EH (cell line): ENCODE measurements at regions not wholly inside any gene's neighbourhood (a gene's known extent, or its start where the extent isn't known, plus 50 kb on each side); places are given as distances from the start of the nearest gene placed in this dataset.

Source experiments
- DNase-seq: peaks from one replicate; pipeline ENCODE4 v3.0.0-alpha.2; 2015; ENCODE audit warnings: low read depth

DNA sequence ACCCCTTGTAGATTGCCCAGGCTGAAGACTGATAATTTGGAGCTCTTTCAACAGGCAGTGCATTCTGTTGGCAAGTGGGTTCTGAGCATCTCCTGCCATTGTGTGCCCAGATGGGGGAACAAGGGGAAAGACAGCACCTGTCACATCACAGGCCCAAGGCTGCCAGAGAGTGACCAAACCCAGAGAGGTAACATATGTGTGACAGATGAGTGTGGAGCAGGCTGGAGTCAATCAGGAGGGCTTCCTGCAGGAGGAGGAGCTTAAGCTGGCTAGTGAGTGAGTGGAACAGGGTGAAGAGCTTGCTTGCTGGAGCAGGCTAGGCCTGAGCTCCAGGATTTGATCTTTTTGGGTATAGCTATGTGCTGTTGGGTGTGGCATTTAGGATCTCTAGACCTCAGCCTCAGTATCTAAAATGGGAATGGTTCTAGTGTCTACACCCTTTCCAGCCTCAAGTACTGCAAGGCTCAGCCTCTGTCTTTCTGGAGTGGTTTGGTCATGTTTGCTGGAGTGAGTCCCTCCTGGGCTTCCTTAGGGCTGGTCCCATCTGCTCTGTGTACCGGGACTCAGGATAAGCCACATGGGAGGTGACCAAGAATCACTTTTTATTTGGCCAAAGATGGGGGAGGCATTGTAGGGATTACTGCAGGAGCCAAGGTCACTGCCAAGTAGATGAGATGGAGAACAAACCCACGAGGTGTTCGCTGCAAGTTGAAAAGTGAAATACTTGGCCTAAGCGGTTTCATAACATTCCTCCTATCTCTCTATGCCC, 152.4 kb upstream of the TSHZ3 start:
- DNase-seq, result no peak

DNA sequence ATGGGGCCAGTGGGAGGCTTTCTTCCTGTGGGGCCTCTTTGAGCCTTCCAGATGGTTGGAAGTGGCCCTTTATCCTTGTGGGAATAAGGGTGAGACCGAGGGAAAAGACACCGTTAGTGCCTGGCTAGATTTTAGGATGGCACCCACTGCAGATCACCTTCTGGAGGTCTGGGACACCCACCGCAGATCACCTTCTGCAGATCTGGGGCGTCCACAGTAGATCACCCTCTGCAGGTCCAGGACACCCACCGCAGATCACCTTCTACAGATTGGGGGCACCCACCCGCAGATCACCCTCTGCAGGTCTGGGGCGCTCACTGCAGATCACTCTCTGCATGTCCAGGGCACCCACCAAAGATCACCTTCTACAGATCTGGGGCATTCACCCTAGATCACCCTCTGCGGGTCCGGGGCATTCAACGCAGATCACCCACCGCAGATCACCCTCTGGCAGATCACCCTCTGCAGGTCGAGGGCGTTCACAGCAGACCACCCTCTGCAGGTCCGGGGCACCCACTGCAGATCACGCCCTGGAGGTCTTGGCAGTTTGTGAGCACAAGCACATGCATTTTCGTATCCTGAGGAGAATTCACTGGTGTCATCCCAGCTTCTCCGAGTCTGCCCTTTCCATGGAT, 153.4 kb upstream of the TSHZ3 start:
- no peak for DNase-seq

DNA sequence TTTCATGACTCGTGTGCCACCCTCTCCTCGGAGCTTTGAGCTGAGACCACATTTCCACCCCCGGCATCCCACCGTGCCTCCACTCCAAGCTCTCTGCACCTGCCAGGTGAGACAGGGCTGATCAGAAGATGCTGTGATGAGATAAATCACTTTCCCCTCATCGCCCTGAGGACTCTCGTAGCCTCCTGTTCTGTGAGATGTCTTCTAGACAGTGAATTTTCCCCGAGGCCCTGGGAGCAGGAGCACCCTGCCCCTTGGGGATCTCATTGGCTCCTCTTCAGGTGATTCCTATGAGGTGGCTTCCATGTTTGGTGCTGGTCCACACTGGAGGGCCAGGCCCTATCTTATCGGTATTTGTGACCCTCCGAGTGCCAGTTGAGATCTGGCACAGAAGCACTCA, 154.0 kb upstream of the TSHZ3 start:
- DNase-seq, result no peak

DNA sequence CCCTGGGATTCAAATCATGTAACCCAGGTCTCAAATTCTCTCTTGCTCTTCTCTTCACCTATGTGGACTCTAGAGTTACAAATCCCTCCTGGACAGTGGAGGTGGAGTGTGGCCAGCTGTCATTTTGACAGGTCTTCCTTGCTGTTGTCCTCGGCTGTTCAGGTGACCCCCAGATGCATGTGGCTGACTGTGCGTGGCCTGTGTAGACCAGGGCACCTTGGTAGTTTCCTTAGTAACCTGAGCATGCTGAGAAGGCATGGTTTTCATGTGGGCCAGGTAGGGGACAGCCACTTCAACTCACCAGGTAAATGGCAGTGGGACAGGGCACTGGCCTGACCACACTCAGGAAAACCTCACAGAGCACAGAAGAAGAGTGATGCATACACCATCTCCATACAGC, 155.0 kb upstream of the TSHZ3 start:
- DNase-seq, result no peak

DNA sequence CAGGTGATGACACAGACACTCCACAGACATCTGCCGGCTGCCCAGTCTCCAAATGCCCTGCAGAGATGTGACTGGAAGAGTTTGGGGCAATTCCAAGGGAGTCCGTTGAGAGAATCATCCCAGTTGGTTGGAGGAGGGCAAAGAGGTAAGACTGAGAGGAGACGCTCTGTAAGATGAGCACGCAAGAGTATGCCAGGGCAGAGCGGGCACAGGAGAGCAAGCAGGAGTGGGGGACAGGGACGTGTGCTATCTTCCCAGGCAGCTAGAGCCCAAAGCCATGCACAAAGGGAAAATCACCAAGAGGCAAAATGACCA, 156.3 kb upstream of the TSHZ3 start:
- no peak for DNase-seq

DNA sequence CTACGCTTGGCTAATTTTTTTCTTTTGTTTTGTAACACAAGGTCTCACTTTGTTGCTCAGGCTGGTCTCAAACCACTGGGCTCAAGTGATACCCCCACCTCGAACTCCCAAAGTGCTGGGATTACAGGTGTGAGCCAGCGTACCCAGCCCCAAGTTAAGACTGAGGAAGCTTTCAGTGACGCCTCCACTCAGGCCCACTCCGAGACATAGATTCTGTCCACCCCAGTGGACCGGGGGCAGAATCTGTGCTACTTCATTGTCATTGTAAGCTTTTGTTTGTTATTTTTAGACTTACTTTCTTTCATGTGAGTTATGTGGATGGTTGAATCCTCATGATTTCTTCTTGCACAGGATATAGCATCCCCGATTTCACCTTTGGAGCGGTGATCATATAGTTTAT, 156.9 kb upstream of the TSHZ3 start:
- no peak for DNase-seq

DNA sequence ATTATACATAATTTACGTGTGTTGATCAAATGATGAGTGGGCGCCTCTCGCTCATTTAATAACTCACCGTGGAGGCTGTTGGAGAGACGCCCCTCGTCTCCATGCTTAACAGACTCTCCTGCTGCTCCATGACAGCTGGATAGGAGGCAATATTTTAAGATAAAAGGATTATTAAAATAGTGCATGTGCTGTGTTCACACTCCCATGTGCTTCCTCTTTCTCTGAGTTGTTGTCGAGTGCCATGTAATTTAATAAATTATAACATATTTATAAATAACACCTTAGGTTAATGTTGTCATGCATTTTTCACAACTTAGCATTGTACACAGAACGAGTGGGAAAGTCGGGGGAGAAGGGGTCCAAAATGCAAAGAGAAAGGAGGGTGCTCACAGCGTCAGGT, 161.4 kb upstream of the TSHZ3 start:
- no peak for DNase-seq

- DNase-seq, result no peak
Observed at GRCh38 chr19:31511098-31511497, 161.9 kb upstream of the TSHZ3 start.

DNA sequence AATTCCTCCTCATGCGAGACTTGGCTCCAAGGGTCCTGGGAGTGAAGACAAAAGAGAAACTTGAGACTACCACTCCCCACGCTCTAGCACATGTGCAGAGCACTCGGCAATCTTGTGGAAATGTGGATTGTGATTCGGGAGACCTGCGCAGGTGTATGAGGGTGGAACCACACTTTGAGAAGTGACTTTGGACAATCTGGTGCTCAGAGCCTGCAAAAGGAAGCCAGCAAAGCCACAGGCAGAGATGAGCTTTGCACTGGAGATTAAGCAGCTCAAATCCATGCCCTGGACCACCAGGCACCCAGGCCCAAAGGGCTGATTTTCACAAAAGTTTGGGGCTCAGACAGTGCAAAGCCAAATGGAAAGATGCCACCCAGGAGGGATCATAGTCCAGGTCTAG, 162.5 kb upstream of the TSHZ3 start:
- DNase-seq, result no peak

- DNase-seq, result no peak
Observed at GRCh38 chr19:31512181-31512970, 163.1 kb upstream of the TSHZ3 start.

- DNase-seq, result no peak
Observed at GRCh38 chr19:31513841-31514240, 164.6 kb upstream of the TSHZ3 start.

- DNase-seq, result no peak
Observed at GRCh38 chr19:31515931-31516330, 166.7 kb upstream of the TSHZ3 start.

- no peak for DNase-seq
Observed at GRCh38 chr19:31516756-31517155, 167.5 kb upstream of the TSHZ3 start.

DNA sequence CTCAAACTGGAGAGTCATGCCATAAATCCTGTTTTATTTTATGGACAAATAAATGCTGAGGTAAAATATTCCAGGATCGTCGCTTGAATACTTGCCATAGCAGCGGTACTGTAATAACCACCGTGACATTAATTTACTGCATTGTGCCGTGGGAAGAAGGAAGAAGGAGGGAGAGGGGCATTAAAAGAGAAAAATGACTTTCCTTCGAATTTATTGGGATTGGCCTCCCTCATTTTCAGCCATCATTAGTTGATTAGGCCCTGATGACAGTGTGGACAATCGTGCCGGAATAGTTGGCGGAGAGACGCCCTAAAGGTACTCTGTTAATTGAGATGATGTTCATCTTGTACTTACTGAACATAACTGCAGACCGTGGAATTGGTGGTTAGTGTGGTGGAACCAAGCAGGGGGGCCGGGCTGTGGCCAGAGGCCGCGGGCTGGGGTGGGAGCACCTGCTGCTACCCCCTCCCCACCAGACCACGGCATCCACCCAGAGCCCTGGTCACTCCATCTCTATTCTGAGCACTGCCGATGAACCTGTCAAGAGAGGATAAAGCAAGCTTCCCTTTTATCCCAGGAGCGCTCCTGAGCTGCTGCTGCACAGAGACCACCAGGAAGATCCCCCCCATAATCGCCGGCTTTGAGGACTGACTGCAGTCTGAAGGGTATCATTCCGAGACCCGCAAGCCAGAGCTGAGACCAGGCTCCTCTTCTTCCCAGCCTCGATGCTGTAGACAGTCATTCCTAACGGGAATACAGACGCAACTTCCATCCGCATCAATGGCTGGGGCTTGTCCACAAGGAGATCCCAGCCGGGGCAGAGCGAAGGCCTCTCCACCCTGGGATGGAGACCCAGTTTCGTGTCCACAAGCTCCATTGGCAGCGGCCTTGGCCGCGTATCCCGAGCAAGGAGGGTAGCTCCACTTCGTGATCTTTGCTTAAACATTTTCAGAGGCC, 168.3 kb upstream of the TSHZ3 start:
- DNase-seq, result no peak

GRCh38 chr19:31518216-31519020, 169.2 kb upstream of the TSHZ3 start:
- no peak for DNase-seq

- DNase-seq, result no peak
Observed at GRCh38 chr19:31519256-31519655, 170.0 kb upstream of the TSHZ3 start.

GRCh38 chr19:31519908-31520307, 170.7 kb upstream of the TSHZ3 start:
- DNase-seq, result no peak

GRCh38 chr19:31520633-31521032, 171.4 kb upstream of the TSHZ3 start:
- DNase-seq, result no peak

DNA sequence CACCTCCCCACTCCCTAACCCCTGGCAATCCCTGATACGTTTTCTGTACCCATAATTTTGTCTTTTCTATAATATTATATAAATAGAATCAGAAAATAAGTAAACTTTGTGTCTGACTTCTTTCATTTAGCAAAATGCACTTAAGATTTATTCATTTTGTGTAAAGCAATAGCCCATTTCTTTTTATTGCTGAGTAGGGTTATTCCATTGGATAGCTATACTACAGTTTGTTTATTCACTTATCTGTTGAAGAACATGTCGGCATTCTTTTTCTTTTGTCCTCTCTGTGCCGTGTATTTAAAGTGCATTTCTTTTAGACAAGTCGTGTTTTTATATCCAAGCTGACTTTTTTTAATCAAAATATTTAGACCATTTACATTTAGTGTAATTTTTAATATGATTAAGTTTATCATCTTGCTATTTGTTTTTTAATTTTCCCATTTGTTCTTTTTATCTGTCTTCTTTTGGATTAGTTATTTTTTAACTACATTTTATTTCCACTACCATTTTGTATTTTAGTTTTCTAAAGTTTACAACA, 176.4 kb upstream of the TSHZ3 start:
- DNase-seq, result no peak

- no peak for DNase-seq
Observed at GRCh38 chr19:31527443-31527842, 178.2 kb upstream of the TSHZ3 start.

DNA sequence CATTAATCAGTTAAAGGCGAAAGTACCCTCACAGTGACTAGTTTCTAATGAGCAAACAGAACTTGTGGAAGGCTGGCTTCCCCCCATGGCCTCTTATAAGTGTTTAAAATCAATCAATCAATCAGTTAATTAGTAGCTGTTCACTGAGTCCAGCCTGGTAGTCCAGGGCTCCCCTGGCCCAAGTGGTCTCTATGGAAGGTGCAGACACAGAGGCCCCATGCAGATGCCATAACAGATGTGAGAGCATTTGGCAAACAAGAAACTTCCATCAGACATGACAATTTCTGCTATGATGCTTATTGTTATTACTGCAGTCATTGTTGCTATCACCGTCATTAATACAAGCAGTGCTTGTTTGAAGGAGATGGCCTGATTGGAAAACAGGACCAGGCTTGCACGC, 179.0 kb upstream of the TSHZ3 start:
- DNase-seq, result no peak
